DOHH2 (cell line): ENCODE measurements at regions not wholly inside any gene's neighbourhood (a gene's known extent, or its start where the extent isn't known, plus 50 kb on each side); places are given as distances from the start of the nearest gene placed in this dataset.

Source experiments
- CTCF ChIP-seq: fragments of 200-600 bp; sonication (generic); IDR thresholded peaks from one replicate; pipeline ENCODE4 v1.5.1; 2014; ENCODE audit warnings: antibody characterized with exemption, mild to moderate bottlenecking, low read depth, low read length; ENCODE audit not compliant: poor library complexity, severe bottlenecking
- EZH2phosphoT487 ChIP-seq: fragments of 200-600 bp; sonication (generic); IDR thresholded peaks from 2 replicates; pipeline ENCODE4 v1.6.1; 2017; ENCODE audit warnings: borderline replicate concordance, mild to moderate bottlenecking, antibody characterized with exemption, low read length, moderate library complexity, mixed read lengths

DNA sequence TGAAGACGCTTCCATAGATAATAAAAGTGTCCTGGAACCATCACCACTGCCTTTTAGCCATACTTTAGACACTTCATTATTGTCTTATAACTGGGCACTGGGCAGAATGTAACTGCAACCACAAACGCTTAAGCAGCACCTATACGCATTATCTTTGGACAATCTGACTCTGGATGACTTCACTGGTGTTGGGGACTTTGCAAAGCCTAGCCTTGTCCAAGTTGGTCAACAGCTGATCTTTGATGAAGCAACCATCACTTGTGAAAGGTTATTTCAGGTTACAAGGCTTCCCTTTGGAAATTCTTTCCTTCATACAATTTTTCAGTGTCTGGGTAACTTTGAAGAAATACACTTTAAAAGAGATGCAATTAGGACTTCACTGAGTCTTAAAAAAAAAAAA is 77.8 kb upstream of the ZNF462 start:
- TF ChIP-seq EZH2phosphoT487 (no peak), CTCF (no peak)
